DOHH2 (cell line): ENCODE measurements at regions not wholly inside any gene's neighbourhood (a gene's known extent, or its start where the extent isn't known, plus 50 kb on each side); places are given as distances from the start of the nearest gene placed in this dataset.

Experiments
- H3F3A ChIP-seq: fragments of 200-600 bp; sonication (generic), shearing (Covaris generic); 2 replicates; pipeline ENCODE4 v1.6.0; 2016; ENCODE audit warnings: antibody characterized with exemption, mild to moderate bottlenecking; ENCODE audit not compliant: control insufficient read depth, insufficient read depth
- H3K27ac ChIP-seq: fragments of 200-600 bp; sonication (generic); 2 replicates; pipeline ENCODE4 v1.5.1; 2014; ENCODE audit warnings: low read depth, mild to moderate bottlenecking, low read length, moderate library complexity
- H3K27me3 ChIP-seq: fragments of 200-600 bp; sonication (generic); 2 replicates; pipeline ENCODE4 v1.6.1; 2014; ENCODE audit warnings: mild to moderate bottlenecking, low read length, mixed read lengths; ENCODE audit not compliant: control insufficient read depth
- H3K36me3 ChIP-seq: fragments of 200-600 bp; sonication (generic); 2 replicates; pipeline ENCODE4 v1.6.1; 2014; ENCODE audit warnings: mild to moderate bottlenecking, low read length, moderate library complexity, mixed read lengths; ENCODE audit not compliant: control insufficient read depth
- H3K4me1 ChIP-seq: fragments of 200-600 bp; sonication (generic); 2 replicates; pipeline ENCODE4 v1.6.1; 2014; ENCODE audit warnings: mild to moderate bottlenecking, low read length, mixed read lengths; ENCODE audit not compliant: control insufficient read depth
- H3K4me2 ChIP-seq: fragments of 200-600 bp; sonication (generic); 2 replicates; pipeline ENCODE4 v1.6.0; 2014; ENCODE audit warnings: mild to moderate bottlenecking, low read length, moderate library complexity
- H3K4me3 ChIP-seq: fragments of 200-600 bp; sonication (generic); 2 replicates; pipeline ENCODE4 v1.5.1; 2014; ENCODE audit warnings: mild to moderate bottlenecking, low read length, mixed read lengths
- H3K79me2 ChIP-seq: fragments of 200-600 bp; sonication (generic); 2 replicates; pipeline ENCODE4 v1.6.1; 2014; ENCODE audit warnings: mild to moderate bottlenecking, low read length, mixed read lengths; ENCODE audit not compliant: control insufficient read depth
- H3K9me2 ChIP-seq: fragments of 200-600 bp; sonication (generic); replicated peaks from 2 replicates; pipeline ENCODE4 v1.6.1; 2014; ENCODE audit warnings: mild to moderate bottlenecking, low read length, mixed read lengths; ENCODE audit not compliant: control insufficient read depth
- H3K9me3 ChIP-seq: fragments of 200-600 bp; sonication (generic); 2 replicates; pipeline ENCODE4 v1.6.1; 2014; ENCODE audit warnings: antibody characterized with exemption, low read length, mixed read lengths; ENCODE audit not compliant: control insufficient read depth, insufficient read depth
- H4K20me1 ChIP-seq: fragments of 200-600 bp; sonication (generic); 2 replicates; pipeline ENCODE4 v1.6.0; 2014; ENCODE audit warnings: low read depth, mild to moderate bottlenecking, antibody characterized with exemption, low read length, moderate library complexity; ENCODE audit not compliant: control insufficient read depth, insufficient read depth
- CTCF ChIP-seq: fragments of 200-600 bp; sonication (generic); IDR thresholded peaks from one replicate; pipeline ENCODE4 v1.5.1; 2014; ENCODE audit warnings: antibody characterized with exemption, mild to moderate bottlenecking, low read depth, low read length; ENCODE audit not compliant: poor library complexity, severe bottlenecking
- EZH2phosphoT487 ChIP-seq: fragments of 200-600 bp; sonication (generic); IDR thresholded peaks from 2 replicates; pipeline ENCODE4 v1.6.1; 2017; ENCODE audit warnings: borderline replicate concordance, mild to moderate bottlenecking, antibody characterized with exemption, low read length, moderate library complexity, mixed read lengths

- no peak overlapping the region for H3K4me2 ChIP-seq
- TF ChIP-seq EZH2phosphoT487: no peak
- TF ChIP-seq CTCF: no peak
- H3F3A ChIP-seq: no peaks in the 10 kb centered on the region
- no peaks in the 10 kb centered on the region for H3K27me3 ChIP-seq
- no peak overlapping the region for H3K27ac ChIP-seq
- no peaks in the 10 kb centered on the region for H3K9me3 ChIP-seq
- H3K9me2 ChIP-seq: no peaks in the 10 kb centered on the region
- H3K36me3 ChIP-seq: no peaks in the 10 kb centered on the region
- H3K79me2 ChIP-seq: no peaks in the 10 kb centered on the region
- no peaks in the 10 kb centered on the region for H4K20me1 ChIP-seq
- no peaks in the 10 kb centered on the region for H3K4me1 ChIP-seq
- no peak overlapping the region for H3K4me3 ChIP-seq
Measured at GRCh38 chr14:30290001-30290400, 269.0 kb upstream of the G2E3 start.

GRCh38 chr14:30291216-30291615, 267.7 kb upstream of the G2E3 start:
- H3K79me2 ChIP-seq: no peaks in the 10 kb centered on the region
- H3K36me3 ChIP-seq: no peaks in the 10 kb centered on the region
- TF ChIP-seq CTCF (no peak), EZH2phosphoT487 (no peak)
- no peaks in the 10 kb centered on the region for H3K4me1 ChIP-seq
- no peak overlapping the region for H3K4me2 ChIP-seq
- no peaks in the 10 kb centered on the region for H3F3A ChIP-seq
- H3K9me3 ChIP-seq: no peaks in the 10 kb centered on the region
- H3K27ac ChIP-seq: no peak overlapping the region
- H4K20me1 ChIP-seq: no peaks in the 10 kb centered on the region
- H3K9me2 ChIP-seq: no peaks in the 10 kb centered on the region
- H3K27me3 ChIP-seq: no peaks in the 10 kb centered on the region
- H3K4me3 ChIP-seq: no peak overlapping the region

- no peak for TF ChIP-seq EZH2phosphoT487
- TF ChIP-seq CTCF: no peak
- Histone ChIP-seq H3K9me3 (no peaks in the 10 kb centered on the region), H3K4me1 (no peaks in the 10 kb centered on the region), H3F3A (no peaks in the 10 kb centered on the region), H3K9me2 (no peaks in the 10 kb centered on the region), H3K4me3 (no peak overlapping the region), H3K79me2 (no peaks in the 10 kb centered on the region), H3K4me2 (no peak overlapping the region), H4K20me1 (no peaks in the 10 kb centered on the region), H3K27me3 (no peaks in the 10 kb centered on the region), H3K27ac (no peak overlapping the region), H3K36me3 (no peaks in the 10 kb centered on the region)
Measured at GRCh38 chr14:30292541-30292940, 266.4 kb upstream of the G2E3 start.

- no peaks in the 10 kb centered on the region for H4K20me1 ChIP-seq
- H3K27ac ChIP-seq: no peak overlapping the region
- no peaks in the 10 kb centered on the region for H3K79me2 ChIP-seq
- TF ChIP-seq CTCF (no peak), EZH2phosphoT487 (no peak)
- no peak overlapping the region for H3K4me2 ChIP-seq
- H3K4me1 ChIP-seq: no peaks in the 10 kb centered on the region
- H3K36me3 ChIP-seq: no peaks in the 10 kb centered on the region
- H3K4me3 ChIP-seq: no peak overlapping the region
- no peaks in the 10 kb centered on the region for H3K9me3 ChIP-seq
- no peaks in the 10 kb centered on the region for H3K27me3 ChIP-seq
- H3K9me2 ChIP-seq: no peaks in the 10 kb centered on the region
- no peaks in the 10 kb centered on the region for H3F3A ChIP-seq
Measured at GRCh38 chr14:30295980-30296379, 263.0 kb upstream of the G2E3 start.
